DND-41 (cell line): ENCODE measurements at regions not wholly inside any gene's neighbourhood (a gene's known extent, or its start where the extent isn't known, plus 50 kb on each side); places are given as distances from the start of the nearest gene placed in this dataset.

Experiments
- ATAC-seq: fragments of 200-7000 bp; cut with Tn5 transposase; 3 replicates; pipeline ENCODE4 v1.9.1; 2021; ENCODE audit warnings: low read depth; ENCODE audit not compliant: insufficient read depth
- DNase-seq: peaks from one replicate; pipeline ENCODE4 v3.0.0-alpha.2; 2020
- H2AFZ ChIP-seq: 2 replicates; pipeline ENCODE4 v1.6.0; 2012; ENCODE audit warnings: low read depth, low read length
- H3K27ac ChIP-seq: 2 replicates; pipeline ENCODE4 v1.5.1; 2012; ENCODE audit warnings: low read length, inconsistent platforms
- H3K27me3 ChIP-seq: fragments of 200-600 bp; sonication (generic); 2 replicates; pipeline ENCODE4 v1.6.0; 2012; ENCODE audit warnings: low read length, mild to moderate bottlenecking, inconsistent platforms; ENCODE audit not compliant: insufficient read depth, poor library complexity
- H3K36me3 ChIP-seq: 2 replicates; pipeline ENCODE4 v1.5.1; 2012; ENCODE audit warnings: low read length, inconsistent platforms; ENCODE audit not compliant: insufficient read depth
- H3K4me1 ChIP-seq: 2 replicates; pipeline ENCODE4 v1.5.1; 2012; ENCODE audit warnings: mild to moderate bottlenecking, low read length; ENCODE audit not compliant: insufficient read depth
- H3K4me2 ChIP-seq: 2 replicates; pipeline ENCODE4 v1.6.0; 2012; ENCODE audit warnings: mild to moderate bottlenecking, moderate library complexity, low read length, inconsistent platforms; ENCODE audit not compliant: insufficient read depth
- H3K4me3 ChIP-seq, 2 experiments: fragments of 200-600 bp in 1 of 2; shearing (Covaris generic) in 1 of 2; 2 replicates each; pipeline ENCODE4 v1.5.1; 2012 to 2016; ENCODE audit warnings: inconsistent platforms in 2 of 2, low read length in 2 of 2, mild to moderate bottlenecking in 2 of 2, low read depth in 1 of 2, moderate library complexity in 1 of 2
- H3K79me2 ChIP-seq: 2 replicates; pipeline ENCODE4 v1.6.0; 2012; ENCODE audit warnings: low read length, inconsistent platforms; ENCODE audit not compliant: insufficient read depth
- H3K9ac ChIP-seq: 2 replicates; pipeline ENCODE4 v1.6.0; 2012; ENCODE audit warnings: low read depth, mild to moderate bottlenecking, inconsistent platforms, low read length, moderate library complexity
- H3K9me3 ChIP-seq: 2 replicates; pipeline ENCODE4 v1.5.1; 2012; ENCODE audit warnings: low read length, moderate library complexity, mild to moderate bottlenecking, inconsistent platforms; ENCODE audit not compliant: insufficient read depth, severe bottlenecking
- H4K20me1 ChIP-seq: 2 replicates; pipeline ENCODE4 v1.6.0; 2012; ENCODE audit warnings: low read length; ENCODE audit not compliant: insufficient read depth
- EZH2 ChIP-seq: IDR thresholded peaks from 3 replicates; pipeline ENCODE4 v1.6.1; 2012; ENCODE audit warnings: borderline replicate concordance, low read depth, mild to moderate bottlenecking, moderate library complexity, low read length, inconsistent platforms; ENCODE audit not compliant: severe bottlenecking
- TF ChIP-seq, protein P1 (sequence below): IDR thresholded peaks from 2 replicates; pipeline ENCODE4 v1.5.1; 2012; ENCODE audit warnings: borderline replicate concordance, low read length, moderate library complexity, mild to moderate bottlenecking; ENCODE audit not compliant: poor library complexity, severe bottlenecking; ENCODE audit errors: extremely low read depth

DNA sequence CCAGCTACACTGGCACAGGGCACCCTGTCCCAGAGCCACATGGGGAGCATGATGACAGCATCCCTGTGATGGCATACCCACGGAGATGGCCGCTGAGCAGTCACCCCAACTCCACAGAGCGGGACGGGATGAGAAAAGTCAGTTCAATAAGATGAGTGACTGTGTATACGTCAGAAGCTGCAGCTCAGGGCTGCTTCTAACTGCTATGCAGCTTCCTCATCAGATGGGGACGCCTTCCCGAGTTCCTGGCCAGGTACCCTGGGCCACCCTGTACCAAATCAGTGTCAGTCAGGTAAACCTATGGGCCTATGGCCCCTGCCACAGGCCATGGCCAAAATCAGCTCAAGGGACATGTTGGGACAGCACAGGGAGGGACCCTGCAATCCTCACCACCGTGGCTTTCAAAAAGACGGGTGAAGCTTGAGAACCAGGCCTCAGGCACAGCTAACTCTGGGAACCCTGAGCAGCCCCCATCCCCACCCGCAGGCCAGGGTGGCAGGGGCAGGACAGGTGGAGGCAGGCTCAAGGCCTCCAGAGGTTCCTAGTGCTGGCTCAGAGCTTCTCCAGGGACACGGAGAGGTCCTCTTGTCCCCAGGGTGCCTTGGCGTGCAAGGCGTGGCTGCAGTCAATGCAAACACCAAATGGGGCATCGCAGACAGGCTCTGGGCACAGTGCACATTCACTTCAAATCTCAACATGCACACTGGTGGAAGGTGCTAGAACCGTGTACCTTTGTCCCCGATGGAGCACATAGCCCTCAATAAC lies 122.4 kb downstream of the TUBA3C start:
- Histone ChIP-seq H3K27me3 (no peaks in the 10 kb centered on the region), H4K20me1 (no peaks in the 10 kb centered on the region), H3K27ac (no peak overlapping the region), H3K9me3 (peaks cover 21% of the 10 kb centered on the region), H3K4me3 (no peak overlapping the region), H2AFZ (no peak overlapping the region), H3K36me3 (no peaks in the 10 kb centered on the region), H3K4me2 (no peak overlapping the region), H3K79me2 (no peaks in the 10 kb centered on the region), H3K9ac (no peak overlapping the region), H3K4me1 (no peaks in the 10 kb centered on the region)
- DNase-seq (no peak), ATAC-seq (no peak)
- TF ChIP-seq, protein P1, sequence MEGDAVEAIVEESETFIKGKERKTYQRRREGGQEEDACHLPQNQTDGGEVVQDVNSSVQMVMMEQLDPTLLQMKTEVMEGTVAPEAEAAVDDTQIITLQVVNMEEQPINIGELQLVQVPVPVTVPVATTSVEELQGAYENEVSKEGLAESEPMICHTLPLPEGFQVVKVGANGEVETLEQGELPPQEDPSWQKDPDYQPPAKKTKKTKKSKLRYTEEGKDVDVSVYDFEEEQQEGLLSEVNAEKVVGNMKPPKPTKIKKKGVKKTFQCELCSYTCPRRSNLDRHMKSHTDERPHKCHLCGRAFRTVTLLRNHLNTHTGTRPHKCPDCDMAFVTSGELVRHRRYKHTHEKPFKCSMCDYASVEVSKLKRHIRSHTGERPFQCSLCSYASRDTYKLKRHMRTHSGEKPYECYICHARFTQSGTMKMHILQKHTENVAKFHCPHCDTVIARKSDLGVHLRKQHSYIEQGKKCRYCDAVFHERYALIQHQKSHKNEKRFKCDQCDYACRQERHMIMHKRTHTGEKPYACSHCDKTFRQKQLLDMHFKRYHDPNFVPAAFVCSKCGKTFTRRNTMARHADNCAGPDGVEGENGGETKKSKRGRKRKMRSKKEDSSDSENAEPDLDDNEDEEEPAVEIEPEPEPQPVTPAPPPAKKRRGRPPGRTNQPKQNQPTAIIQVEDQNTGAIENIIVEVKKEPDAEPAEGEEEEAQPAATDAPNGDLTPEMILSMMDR, result no peak
- TF ChIP-seq EZH2, result no peak

DNA sequence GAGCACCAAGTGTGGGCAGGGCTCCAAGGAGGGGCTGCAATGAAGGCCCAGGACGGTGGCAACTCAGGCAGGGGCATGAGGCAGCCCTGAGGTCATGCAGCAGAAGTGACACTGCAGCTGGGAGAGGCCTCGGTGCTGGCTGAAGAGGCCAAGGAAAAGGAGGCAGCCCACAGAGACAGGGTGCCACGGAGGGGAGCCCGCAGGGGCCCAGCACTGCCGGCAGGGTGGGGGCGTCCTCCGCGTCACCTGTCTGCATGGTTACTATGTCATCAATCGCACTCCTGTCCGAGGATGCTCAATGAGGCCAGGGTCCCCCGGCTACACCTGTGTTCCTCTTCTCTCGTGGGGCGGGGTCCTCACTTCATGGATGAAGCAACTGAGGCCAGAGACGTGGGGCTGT lies 123.1 kb downstream of the TUBA3C start:
- ATAC-seq (no peak), DNase-seq (no peak)
- no peak for TF ChIP-seq EZH2
- TF ChIP-seq, protein P1, result no peak
- no peaks in the 10 kb centered on the region for H3K4me1 ChIP-seq
- no peaks in the 10 kb centered on the region for H3K27me3 ChIP-seq
- H3K9ac ChIP-seq, result no peak overlapping the region
- H4K20me1 ChIP-seq, result no peaks in the 10 kb centered on the region
- H3K36me3 ChIP-seq, result no peaks in the 10 kb centered on the region
- H3K4me2 ChIP-seq, result no peak overlapping the region
- no peaks in the 10 kb centered on the region for H3K79me2 ChIP-seq
- no peak overlapping the region for H3K4me3 ChIP-seq
- peaks cover 21% of the 10 kb centered on the region for H3K9me3 ChIP-seq
- no peak overlapping the region for H3K27ac ChIP-seq
- H2AFZ ChIP-seq, result no peak overlapping the region

- TF ChIP-seq EZH2, result no peak
- TF ChIP-seq, protein P1, result no peak
- Histone ChIP-seq H3K4me2 (no peak overlapping the region), H3K27ac (no peak overlapping the region), H3K9ac (no peak overlapping the region), H3K4me3 (no peak overlapping the region), H3K27me3 (no peaks in the 10 kb centered on the region), H3K9me3 (peaks cover 21% of the 10 kb centered on the region), H3K36me3 (no peaks in the 10 kb centered on the region), H3K4me1 (no peaks in the 10 kb centered on the region), H4K20me1 (no peaks in the 10 kb centered on the region), H2AFZ (no peak overlapping the region), H3K79me2 (no peaks in the 10 kb centered on the region)
- ATAC-seq (no peak), DNase-seq (no peak)
Observed at GRCh38 chr13:19057588-19058340, 123.9 kb downstream of the TUBA3C start.
